Calu3 (cell line): ENCODE measurements at regions not wholly inside any gene's neighbourhood (a gene's known extent, or its start where the extent isn't known, plus 50 kb on each side); places are given as distances from the start of the nearest gene placed in this dataset.

Source experiments
- BruUV-seq: library from RNA; stranded (reverse); fragments of 400-500 nt; replicated peaks from 2 replicates; lab custom pipeline; 2021; lab: Mats Ljungman, UMichigan
- CTCF ChIA-PET: fragments of 300-600 bp; sonication (Branson Sonifier 250); formaldehyde crosslinking; loops from one replicate; lab custom pipeline; 2022; ENCODE audit warnings: antibody characterized with exemption; lab: Charles Lee
- DNase-seq: peaks from one replicate; pipeline ENCODE4 v3.0.0; 2022
- H3K27ac Mint-ChIP-seq: one replicate; pipeline ENCODE4 v1.8.0; 2022; ENCODE audit warnings: mixed read lengths; ENCODE audit not compliant: unreplicated experiment
- H3K27me3 Mint-ChIP-seq: one replicate; pipeline ENCODE4 v1.8.0; 2022; ENCODE audit warnings: mixed read lengths; ENCODE audit not compliant: unreplicated experiment
- H3K36me3 Mint-ChIP-seq: one replicate; pipeline ENCODE4 v1.8.0; 2022; ENCODE audit warnings: mild to moderate bottlenecking, moderate library complexity, mixed read lengths; ENCODE audit not compliant: insufficient read depth, unreplicated experiment
- H3K4me1 Mint-ChIP-seq: one replicate; pipeline ENCODE4 v1.8.0; 2022; ENCODE audit warnings: mild to moderate bottlenecking, low read depth, mixed read lengths; ENCODE audit not compliant: unreplicated experiment
- H3K4me3 Mint-ChIP-seq: one replicate; pipeline ENCODE4 v1.8.0; 2022; ENCODE audit warnings: mild to moderate bottlenecking, low read depth, moderate library complexity, mixed read lengths; ENCODE audit not compliant: unreplicated experiment
- H3K9me3 Mint-ChIP-seq: one replicate; pipeline ENCODE4 v1.8.0; 2022; ENCODE audit warnings: low read depth, mixed read lengths; ENCODE audit not compliant: unreplicated experiment
- intact Hi-C: fragments of 100-400 bp; cut with micrococcal nuclease; formaldehyde crosslinking; loops from one replicate; pipeline ENCODE4 v1.10.0; 2022; ENCODE audit not compliant: unreplicated experiment
- TF ChIP-seq, protein P1 (sequence below): fragments of 200-600 bp; IDR thresholded peaks from one replicate; pipeline ENCODE4 v1.8.0; 2022; ENCODE audit warnings: antibody characterized with exemption; ENCODE audit not compliant: unreplicated experiment

DNA sequence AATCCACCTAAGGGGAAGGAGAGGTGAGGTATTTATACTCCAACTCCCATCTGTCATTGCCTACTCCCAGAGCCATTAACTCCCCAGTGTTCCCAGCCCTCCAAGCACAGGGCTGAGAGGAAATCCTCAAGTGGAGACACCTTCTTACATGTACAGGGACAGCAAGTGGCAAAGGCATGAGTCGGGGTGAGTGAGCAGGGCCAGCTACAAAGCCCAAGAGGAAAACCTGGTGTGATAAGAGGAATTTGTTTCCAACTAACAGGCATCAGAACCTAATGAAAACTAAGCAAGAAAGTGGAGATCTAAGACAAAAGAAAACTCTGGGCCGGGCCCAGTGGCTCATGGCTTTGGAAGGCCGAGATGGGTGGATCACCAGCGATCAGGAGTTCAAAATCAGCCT lies 70.0 kb upstream of the SRSF6 start:
- no peak for DNase-seq
- H3K4me3 Mint-ChIP-seq, result no peak overlapping the region
- CTCF ChIA-PET, result interaction anchor here (0.7 kb wide), 1 partner anchor 126 kb away, joined by 3 read pairs; no protein-coding TSS in a partner anchor
- peaks cover 83% of the 10 kb centered on the region for H3K27me3 Mint-ChIP-seq
- TF ChIP-seq, protein P1, sequence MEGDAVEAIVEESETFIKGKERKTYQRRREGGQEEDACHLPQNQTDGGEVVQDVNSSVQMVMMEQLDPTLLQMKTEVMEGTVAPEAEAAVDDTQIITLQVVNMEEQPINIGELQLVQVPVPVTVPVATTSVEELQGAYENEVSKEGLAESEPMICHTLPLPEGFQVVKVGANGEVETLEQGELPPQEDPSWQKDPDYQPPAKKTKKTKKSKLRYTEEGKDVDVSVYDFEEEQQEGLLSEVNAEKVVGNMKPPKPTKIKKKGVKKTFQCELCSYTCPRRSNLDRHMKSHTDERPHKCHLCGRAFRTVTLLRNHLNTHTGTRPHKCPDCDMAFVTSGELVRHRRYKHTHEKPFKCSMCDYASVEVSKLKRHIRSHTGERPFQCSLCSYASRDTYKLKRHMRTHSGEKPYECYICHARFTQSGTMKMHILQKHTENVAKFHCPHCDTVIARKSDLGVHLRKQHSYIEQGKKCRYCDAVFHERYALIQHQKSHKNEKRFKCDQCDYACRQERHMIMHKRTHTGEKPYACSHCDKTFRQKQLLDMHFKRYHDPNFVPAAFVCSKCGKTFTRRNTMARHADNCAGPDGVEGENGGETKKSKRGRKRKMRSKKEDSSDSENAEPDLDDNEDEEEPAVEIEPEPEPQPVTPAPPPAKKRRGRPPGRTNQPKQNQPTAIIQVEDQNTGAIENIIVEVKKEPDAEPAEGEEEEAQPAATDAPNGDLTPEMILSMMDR, result no peak
- intact Hi-C loops, result no loop called here
- H3K9me3 Mint-ChIP-seq, result no peaks in the 10 kb centered on the region
- H3K27ac Mint-ChIP-seq, result no peak overlapping the region
- no peaks in the 10 kb centered on the region for H3K4me1 Mint-ChIP-seq
- H3K36me3 Mint-ChIP-seq, result no peaks in the 10 kb centered on the region
- BruUV-seq, result no TSS peak

DNA sequence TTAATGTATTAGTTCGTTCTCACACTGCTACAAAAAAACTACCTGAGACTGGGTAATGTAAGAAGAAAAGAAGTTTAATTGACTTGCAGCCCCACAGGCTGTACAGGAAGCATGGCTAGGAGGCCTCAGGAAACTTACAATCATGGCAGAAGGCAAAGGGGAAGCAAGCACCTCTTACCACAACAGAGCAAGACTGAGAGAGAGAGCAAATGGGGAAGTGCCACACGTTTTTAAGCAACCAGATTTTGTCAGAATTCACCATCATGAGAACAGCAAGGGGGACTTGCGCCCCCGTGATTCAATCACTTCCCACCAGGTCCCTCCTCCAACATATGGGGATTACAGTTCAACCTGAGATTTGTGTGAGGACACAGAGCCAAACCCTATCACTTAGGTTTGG lies 70.8 kb upstream of the SRSF6 start:
- Mint-ChIP-seq H3K27me3 (peaks cover 83% of the 10 kb centered on the region), H3K4me3 (no peak overlapping the region), H3K27ac (no peak overlapping the region), H3K4me1 (no peaks in the 10 kb centered on the region), H3K9me3 (no peaks in the 10 kb centered on the region), H3K36me3 (no peaks in the 10 kb centered on the region)
- DNase-seq, result no peak
- no TSS peak for BruUV-seq
- TF ChIP-seq, protein P1, result no peak
- intact Hi-C loops, result no loop called here
- CTCF ChIA-PET, result no interaction called here

DNA sequence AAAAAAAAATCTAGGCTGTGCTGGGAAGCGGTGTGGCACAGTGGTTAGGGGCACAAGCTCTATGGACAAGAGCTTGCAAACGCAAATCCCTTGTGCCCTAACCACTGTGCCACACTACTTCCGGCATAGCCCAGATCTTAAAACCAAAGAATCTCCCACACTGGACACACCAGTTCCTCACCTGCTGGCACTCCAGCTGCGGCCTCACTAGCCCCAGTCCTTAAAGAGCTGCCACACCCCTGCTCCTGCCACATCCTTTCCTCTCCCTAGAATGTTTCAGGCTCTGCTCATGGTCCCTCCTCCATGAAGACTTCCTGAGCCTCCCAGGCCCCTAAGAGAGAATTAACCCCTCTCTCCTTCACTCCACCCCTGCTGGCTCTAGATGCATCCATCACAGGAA lies 71.8 kb upstream of the SRSF6 start:
- TF ChIP-seq, protein P1, result no peak
- CTCF ChIA-PET, result no interaction called here
- Mint-ChIP-seq H3K9me3 (no peaks in the 10 kb centered on the region), H3K36me3 (no peaks in the 10 kb centered on the region), H3K27ac (no peak overlapping the region), H3K4me1 (no peaks in the 10 kb centered on the region), H3K27me3 (peaks cover 83% of the 10 kb centered on the region), H3K4me3 (no peak overlapping the region)
- DNase-seq, result no peak
- intact Hi-C loops, result no loop called here
- BruUV-seq, result no TSS peak

DNA sequence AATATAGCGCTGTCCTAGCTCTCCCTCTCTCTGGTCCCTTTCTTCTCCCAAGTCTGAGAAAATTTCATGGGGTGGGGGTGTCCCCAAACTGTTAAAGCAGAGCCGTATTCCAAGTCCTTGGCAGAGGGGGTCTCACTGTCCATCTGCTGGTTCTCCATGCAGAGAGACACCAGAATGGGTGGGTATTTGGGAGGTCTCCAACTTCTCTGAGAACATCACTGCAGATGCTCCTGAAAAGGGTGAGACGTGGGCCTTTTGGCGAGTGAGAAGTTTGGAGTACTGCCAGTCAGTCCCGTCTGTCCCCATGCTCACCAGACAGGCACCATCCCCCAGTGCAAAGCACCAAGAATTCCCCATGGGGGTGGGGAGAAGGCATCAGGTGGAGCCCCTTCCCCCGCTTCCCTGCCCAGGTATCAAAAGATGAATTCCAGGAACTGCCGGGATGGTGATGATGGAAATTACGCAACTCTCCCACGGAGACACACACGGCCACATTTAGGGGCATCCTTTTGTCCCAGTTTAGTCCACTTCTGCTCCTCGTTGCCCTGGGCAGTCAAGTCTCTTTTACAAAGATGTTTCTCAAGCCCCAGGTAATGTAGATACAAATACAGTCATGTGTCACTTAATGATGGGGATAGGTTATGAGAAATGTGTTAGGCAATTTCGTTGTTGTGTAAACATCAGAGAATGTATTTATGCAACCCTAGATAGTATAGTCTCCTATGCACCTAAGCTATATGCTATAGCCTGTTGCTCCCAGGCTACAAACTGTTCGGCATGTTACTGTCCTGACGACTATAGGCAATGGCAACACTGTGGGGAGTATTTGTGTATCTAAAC lies 73.4 kb upstream of the SRSF6 start:
- H3K27me3 Mint-ChIP-seq, result peaks cover 83% of the 10 kb centered on the region
- no peak for DNase-seq
- BruUV-seq, result no TSS peak
- intact Hi-C loops, result no loop called here
- no peaks in the 10 kb centered on the region for H3K4me1 Mint-ChIP-seq
- H3K27ac Mint-ChIP-seq, result no peak overlapping the region
- no peaks in the 10 kb centered on the region for H3K9me3 Mint-ChIP-seq
- H3K4me3 Mint-ChIP-seq, result no peak overlapping the region
- TF ChIP-seq, protein P1, result no peak
- CTCF ChIA-PET, result no interaction called here
- no peaks in the 10 kb centered on the region for H3K36me3 Mint-ChIP-seq
